HEK293 (cell line): ENCODE measurements at regions not wholly inside any gene's neighbourhood (a gene's known extent, or its start where the extent isn't known, plus 50 kb on each side); places are given as distances from the start of the nearest gene placed in this dataset.

Experiments used
- CTCF ChIA-PET: fragments of 350-600 bp; formaldehyde crosslinking; extraction: SDS; loops from one replicate; lab custom pipeline; 2021; ENCODE audit warnings: antibody characterized with exemption; lab: Yijun Ruan, JAX
- POLR2A ChIA-PET: fragments of 300-600 bp; formaldehyde crosslinking; extraction: SDS; loops from one replicate; lab custom pipeline; 2020; ENCODE audit warnings: antibody characterized with exemption, inconsistent platforms; lab: Yijun Ruan, JAX
- H3K27ac ChIP-seq: fragments of 200-500 bp; sonication (Bioruptor generic); 2 replicates; pipeline ENCODE4 v1.5.1; 2014; ENCODE audit warnings: low read depth, low read length, control low read depth, inconsistent platforms; ENCODE audit errors: extremely low read depth
- H3K36me3 ChIP-seq, 2 experiments: fragments of 200-500 bp in 1 of 2; sonication (Bioruptor generic) in 1 of 2; 1 replicate in 1 of 2; 2 replicates in 1 of 2; pipeline ENCODE4 v1.5.1; 2014 to 2017; ENCODE audit warnings: inconsistent platforms in 2 of 2, low read length in 2 of 2; ENCODE audit not compliant: control insufficient read depth in 2 of 2, insufficient read depth in 1 of 2
- H3K4me1 ChIP-seq: fragments of 200-500 bp; sonication (Bioruptor generic); 2 replicates; pipeline ENCODE4 v1.5.1; 2014; ENCODE audit warnings: mild to moderate bottlenecking, low read length, inconsistent platforms; ENCODE audit not compliant: control insufficient read depth, insufficient read depth
- H3K4me3 ChIP-seq: 2 replicates; pipeline ENCODE4 v1.5.1; 2011; ENCODE audit warnings: low read depth, mild to moderate bottlenecking, control low read depth, low read length, moderate library complexity
- H3K9me3 ChIP-seq: fragments of 200-500 bp; sonication (Bioruptor generic); 2 replicates; pipeline ENCODE4 v1.5.1; 2014; ENCODE audit warnings: low read depth, low read length, inconsistent platforms; ENCODE audit not compliant: control insufficient read depth, insufficient read depth
- HOXA7 ChIP-seq: sonication (generic); formaldehyde crosslinking; IDR thresholded peaks from 2 replicates; pipeline ENCODE4 v1.8.1; 2022; ENCODE audit warnings: missing genetic modification reagents, borderline replicate concordance
- KLF7 ChIP-seq: fragments of 450-650 bp; formaldehyde crosslinking; IDR thresholded peaks from 2 replicates; pipeline ENCODE4 v1.5.1; 2016; ENCODE audit warnings: missing biosample characterization, missing genetic modification characterization, borderline replicate concordance
- MZF1 ChIP-seq: fragments of 450-650 bp; formaldehyde crosslinking; IDR thresholded peaks from 2 replicates; pipeline ENCODE4 v1.5.1; 2017; ENCODE audit warnings: missing biosample characterization, missing genetic modification characterization, borderline replicate concordance
- REPIN1 ChIP-seq: fragments of 450-650 bp; formaldehyde crosslinking; IDR thresholded peaks from 2 replicates; pipeline ENCODE4 v1.5.1; 2017; ENCODE audit warnings: missing biosample characterization, missing genetic modification characterization, low read depth
- ZBTB1 ChIP-seq: fragments of 450-650 bp; formaldehyde crosslinking; IDR thresholded peaks from 2 replicates; pipeline ENCODE4 v1.5.1; 2016; ENCODE audit warnings: missing biosample characterization, missing genetic modification characterization
- ZFHX2 ChIP-seq: fragments of 450-650 bp; formaldehyde crosslinking; conservative IDR thresholded peaks from 2 replicates; pipeline ENCODE4 v1.5.1; 2016; ENCODE audit warnings: missing biosample characterization, missing genetic modification characterization
- ZNF155 ChIP-seq: fragments of 450-650 bp; formaldehyde crosslinking; IDR thresholded peaks from 2 replicates; pipeline ENCODE4 v1.5.1; 2016; ENCODE audit warnings: missing biosample characterization, missing genetic modification characterization
- ZNF157 ChIP-seq: fragments of 450-650 bp; formaldehyde crosslinking; IDR thresholded peaks from 2 replicates; pipeline ENCODE4 v1.5.1; 2016; ENCODE audit warnings: missing biosample characterization, missing genetic modification characterization
- ZNF239 ChIP-seq: fragments of 450-650 bp; formaldehyde crosslinking; IDR thresholded peaks from 2 replicates; pipeline ENCODE4 v1.5.1; 2016; ENCODE audit warnings: missing biosample characterization, missing genetic modification characterization
- ZNF280D ChIP-seq: fragments of 450-650 bp; formaldehyde crosslinking; IDR thresholded peaks from 2 replicates; pipeline ENCODE4 v1.5.1; 2016; ENCODE audit warnings: missing biosample characterization, missing genetic modification characterization
- ZNF324 ChIP-seq: fragments of 450-650 bp; formaldehyde crosslinking; IDR thresholded peaks from 2 replicates; pipeline ENCODE4 v1.5.1; 2016; ENCODE audit warnings: missing biosample characterization, missing genetic modification characterization
- ZNF48 ChIP-seq: fragments of 450-650 bp; formaldehyde crosslinking; IDR thresholded peaks from 2 replicates; pipeline ENCODE4 v1.5.1; 2016; ENCODE audit warnings: missing biosample characterization, missing genetic modification characterization
- ZNF514 ChIP-seq: fragments of 450-650 bp; formaldehyde crosslinking; IDR thresholded peaks from 2 replicates; pipeline ENCODE4 v1.5.1; 2016; ENCODE audit warnings: missing biosample characterization, missing genetic modification characterization
- ZNF529 ChIP-seq: fragments of 450-650 bp; formaldehyde crosslinking; IDR thresholded peaks from 2 replicates; pipeline ENCODE4 v1.5.1; 2017; ENCODE audit warnings: missing genetic modification characterization, missing biosample characterization; ENCODE audit not compliant: insufficient replicate concordance
- ZNF623 ChIP-seq: fragments of 450-650 bp; formaldehyde crosslinking; IDR thresholded peaks from 2 replicates; pipeline ENCODE4 v1.5.1; 2016; ENCODE audit warnings: missing biosample characterization, missing genetic modification characterization
- ZNF692 ChIP-seq: fragments of 450-650 bp; formaldehyde crosslinking; IDR thresholded peaks from 2 replicates; pipeline ENCODE4 v1.5.1; 2016; ENCODE audit warnings: missing biosample characterization, missing genetic modification characterization
- ZNF768 ChIP-seq: fragments of 450-650 bp; formaldehyde crosslinking; IDR thresholded peaks from 2 replicates; pipeline ENCODE4 v1.5.1; 2018; ENCODE audit warnings: missing biosample characterization, mild to moderate bottlenecking, missing genetic modification characterization
- ZNF830 ChIP-seq: fragments of 450-650 bp; IDR thresholded peaks from 2 replicates; pipeline ENCODE4 v1.5.0; 2018; ENCODE audit warnings: missing biosample characterization, missing genetic modification characterization, low read depth, mild to moderate bottlenecking, moderate library complexity
- TF ChIP-seq, protein P1 (sequence below): IDR thresholded peaks from 2 replicates; pipeline ENCODE4 v1.6.1; 2011; ENCODE audit warnings: mild to moderate bottlenecking, low read depth, low read length, borderline replicate concordance
- TF ChIP-seq, protein P2 (sequence below): sonication (generic); formaldehyde crosslinking; IDR thresholded peaks from 2 replicates; pipeline ENCODE4 v1.8.1; 2022; ENCODE audit warnings: mild to moderate bottlenecking, moderate library complexity, missing genetic modification reagents

GRCh38 chr10:130233035-130233360 is 96.8 kb downstream of the GLRX3 start:
- TF ChIP-seq ZNF692 (tag by site-specific recombination) (no peak), ZNF239 (tag by site-specific recombination) (no peak), ZNF768 (tag by site-specific recombination) (no peak), MZF1 (tag by site-specific recombination) (no peak), KLF7 (tag by site-specific recombination) (no peak), ZNF280D (tag by site-specific recombination) (no peak)
- TF ChIP-seq, protein P1, sequence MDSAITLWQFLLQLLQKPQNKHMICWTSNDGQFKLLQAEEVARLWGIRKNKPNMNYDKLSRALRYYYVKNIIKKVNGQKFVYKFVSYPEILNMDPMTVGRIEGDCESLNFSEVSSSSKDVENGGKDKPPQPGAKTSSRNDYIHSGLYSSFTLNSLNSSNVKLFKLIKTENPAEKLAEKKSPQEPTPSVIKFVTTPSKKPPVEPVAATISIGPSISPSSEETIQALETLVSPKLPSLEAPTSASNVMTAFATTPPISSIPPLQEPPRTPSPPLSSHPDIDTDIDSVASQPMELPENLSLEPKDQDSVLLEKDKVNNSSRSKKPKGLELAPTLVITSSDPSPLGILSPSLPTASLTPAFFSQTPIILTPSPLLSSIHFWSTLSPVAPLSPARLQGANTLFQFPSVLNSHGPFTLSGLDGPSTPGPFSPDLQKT, result no peak
- H3K9me3 ChIP-seq, result no peaks in the 10 kb centered on the region; the same call in 1 of the 2 replicates
- POLR2A ChIA-PET, result no interaction called here
- no peaks in the 10 kb centered on the region for H3K4me1 ChIP-seq
- H3K4me3 ChIP-seq, result no peak overlapping the region
- CTCF ChIA-PET, result no interaction called here
- no peaks in the 10 kb centered on the region for H3K36me3 ChIP-seq
- H3K27ac ChIP-seq, result no peak overlapping the region

DNA sequence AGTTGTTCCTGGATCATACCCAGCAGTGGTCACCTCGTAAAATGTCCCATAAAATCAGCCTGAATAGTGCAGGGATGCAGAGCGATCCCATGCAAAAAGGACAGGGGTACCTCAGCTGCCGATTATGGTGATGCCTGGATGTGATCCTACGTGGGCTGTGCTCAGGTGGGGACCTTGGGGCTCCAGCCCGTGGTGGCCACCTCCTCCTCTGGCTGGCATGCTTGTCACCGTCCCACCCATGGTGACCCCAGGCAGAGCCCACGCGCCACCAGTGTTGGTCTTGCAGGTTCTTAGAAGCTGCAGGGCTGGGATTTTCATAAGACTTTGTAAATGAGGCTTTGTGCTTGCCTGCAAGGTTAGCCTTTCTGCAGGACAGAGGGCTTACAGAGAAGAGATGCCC is 97.2 kb downstream of the GLRX3 start:
- Histone ChIP-seq H3K4me3 (no peak overlapping the region), H3K9me3 (no peaks in the 10 kb centered on the region)
- TF ChIP-seq ZNF514 (tag by site-specific recombination) (no peak), ZNF48 (tag by site-specific recombination) (no peak), ZNF157 (tag by site-specific recombination) (no peak), ZNF155 (tag by site-specific recombination) (no peak), ZNF830 (tag by site-specific recombination) (no peak), ZFHX2 (no peak), ZBTB1 (tag by site-specific recombination) (no peak), ZNF623 (tag by site-specific recombination) (no peak), ZNF529 (tag by site-specific recombination) (no peak), HOXA7 (CRISPR knock-in tag) (no peak), REPIN1 (tag by site-specific recombination) (no peak), ZNF324 (tag by site-specific recombination) (no peak)
- TF ChIP-seq, protein P2, sequence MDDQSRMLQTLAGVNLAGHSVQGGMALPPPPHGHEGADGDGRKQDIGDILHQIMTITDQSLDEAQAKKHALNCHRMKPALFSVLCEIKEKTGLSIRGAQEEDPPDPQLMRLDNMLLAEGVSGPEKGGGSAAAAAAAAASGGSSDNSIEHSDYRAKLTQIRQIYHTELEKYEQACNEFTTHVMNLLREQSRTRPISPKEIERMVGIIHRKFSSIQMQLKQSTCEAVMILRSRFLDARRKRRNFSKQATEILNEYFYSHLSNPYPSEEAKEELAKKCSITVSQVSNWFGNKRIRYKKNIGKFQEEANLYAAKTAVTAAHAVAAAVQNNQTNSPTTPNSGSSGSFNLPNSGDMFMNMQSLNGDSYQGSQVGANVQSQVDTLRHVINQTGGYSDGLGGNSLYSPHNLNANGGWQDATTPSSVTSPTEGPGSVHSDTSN (CRISPR knock-in tag), result no peak
- TF ChIP-seq, all 188 proteins: peak for 0
- Histone ChIP-seq H3K27ac (no peak overlapping the region), H3K4me1 (no peaks in the 10 kb centered on the region), H3K36me3 (no peaks in the 10 kb centered on the region)
- CTCF ChIA-PET, result no interaction called here
- POLR2A ChIA-PET, result no interaction called here
